ENCODE measurements at regions not wholly inside any gene's neighbourhood (a gene's known extent, or its start where the extent isn't known, plus 50 kb on each side); places are given as distances from the start of the nearest gene placed in this dataset.

GRCh38 chr10:21290499-21291160 lies 234.9 kb downstream of the SKIDA1 start:
- Histone ChIP-seq H3K27me3 (ENCODE audit: insufficient read depth, low read length) (peaks cover 3% of the 10 kb centered on the region), H3K4me3 (ENCODE audit: insufficient read depth, low read length) (no peak overlapping the region), H3K9me3 (ENCODE audit: low read depth, low read length) (no peaks in the 10 kb centered on the region), H3K4me1 (ENCODE audit: insufficient read depth, low read length) (peaks cover 26% of the 10 kb centered on the region), H3K27ac (ENCODE audit: low read depth, low read length) (no peak overlapping the region), H3K79me2 (ENCODE audit: insufficient read depth, low read length) (no peaks in the 10 kb centered on the region), H2AFZ (ENCODE audit: low read length) (no peak overlapping the region), H3K36me3 (ENCODE audit: insufficient read depth, low read length) (no peaks in the 10 kb centered on the region), H3K4me2 (ENCODE audit: insufficient read depth, low read length) (no peak overlapping the region), H4K20me1 (ENCODE audit: insufficient read depth, low read length) (no peaks in the 10 kb centered on the region)
- DNase-seq (ENCODE audit: insufficient read length, low spot score, missing footprints): no peak
- TF ChIP-seq CTCF (IDR thresholded peaks at IDR 0.05; ENCODE audit: extremely low read depth, low read depth, low read length): no peak

- DNase-seq (ENCODE audit: insufficient read length, low spot score, missing footprints): no peak
- no peaks in the 10 kb centered on the region for H3K36me3 ChIP-seq (ENCODE audit: insufficient read depth, low read length)
- H4K20me1 ChIP-seq (ENCODE audit: insufficient read depth, low read length): no peaks in the 10 kb centered on the region
- no peak overlapping the region for H2AFZ ChIP-seq (ENCODE audit: low read length)
- H3K9me3 ChIP-seq (ENCODE audit: low read depth, low read length): no peaks in the 10 kb centered on the region
- H3K4me3 ChIP-seq (ENCODE audit: insufficient read depth, low read length): no peak overlapping the region
- H3K4me1 ChIP-seq (ENCODE audit: insufficient read depth, low read length): peaks cover 26% of the 10 kb centered on the region
- H3K4me2 ChIP-seq (ENCODE audit: insufficient read depth, low read length): no peak overlapping the region
- no peak overlapping the region for H3K27ac ChIP-seq (ENCODE audit: low read depth, low read length)
- TF ChIP-seq CTCF (IDR thresholded peaks at IDR 0.05; ENCODE audit: extremely low read depth, low read depth, low read length): no peak
- no peaks in the 10 kb centered on the region for H3K79me2 ChIP-seq (ENCODE audit: insufficient read depth, low read length)
- H3K27me3 ChIP-seq (ENCODE audit: insufficient read depth, low read length): peaks cover 3% of the 10 kb centered on the region
Measured at GRCh38 chr10:21289961-21290360, 235.5 kb downstream of the SKIDA1 start.

GRCh38 chr10:21289271-21289670 lies 236.2 kb downstream of the SKIDA1 start:
- Histone ChIP-seq H3K79me2 (ENCODE audit: insufficient read depth, low read length) (no peaks in the 10 kb centered on the region), H4K20me1 (ENCODE audit: insufficient read depth, low read length) (no peaks in the 10 kb centered on the region), H3K27me3 (ENCODE audit: insufficient read depth, low read length) (peaks cover 3% of the 10 kb centered on the region), H3K4me2 (ENCODE audit: insufficient read depth, low read length) (no peak overlapping the region), H3K27ac (ENCODE audit: low read depth, low read length) (no peak overlapping the region), H3K36me3 (ENCODE audit: insufficient read depth, low read length) (no peaks in the 10 kb centered on the region), H2AFZ (ENCODE audit: low read length) (no peak overlapping the region), H3K4me1 (ENCODE audit: insufficient read depth, low read length) (peaks cover 26% of the 10 kb centered on the region), H3K9me3 (ENCODE audit: low read depth, low read length) (no peaks in the 10 kb centered on the region), H3K4me3 (ENCODE audit: insufficient read depth, low read length) (no peak overlapping the region)
- no peak for TF ChIP-seq CTCF (IDR thresholded peaks at IDR 0.05; ENCODE audit: extremely low read depth, low read depth, low read length)
- no peak for DNase-seq (ENCODE audit: insufficient read length, low spot score, missing footprints)

GRCh38 chr10:21285742-21286331 lies 239.6 kb downstream of the SKIDA1 start:
- H3K4me2 ChIP-seq (ENCODE audit: insufficient read depth, low read length): no peak overlapping the region
- H3K79me2 ChIP-seq (ENCODE audit: insufficient read depth, low read length): no peaks in the 10 kb centered on the region
- peaks cover 2% of the 10 kb centered on the region for H3K4me1 ChIP-seq (ENCODE audit: insufficient read depth, low read length)
- H3K4me3 ChIP-seq (ENCODE audit: insufficient read depth, low read length): no peak overlapping the region
- H2AFZ ChIP-seq (ENCODE audit: low read length): no peak overlapping the region
- no peaks in the 10 kb centered on the region for H3K9me3 ChIP-seq (ENCODE audit: low read depth, low read length)
- H3K27ac ChIP-seq (ENCODE audit: low read depth, low read length): no peak overlapping the region
- H3K36me3 ChIP-seq (ENCODE audit: insufficient read depth, low read length): no peaks in the 10 kb centered on the region
- DNase-seq (ENCODE audit: insufficient read length, low spot score, missing footprints): no peak
- no peaks in the 10 kb centered on the region for H4K20me1 ChIP-seq (ENCODE audit: insufficient read depth, low read length)
- no peak for TF ChIP-seq CTCF (IDR thresholded peaks at IDR 0.05; ENCODE audit: extremely low read depth, low read depth, low read length)
- H3K27me3 ChIP-seq (ENCODE audit: insufficient read depth, low read length): no peaks in the 10 kb centered on the region
